HEK293T (cell line): ENCODE measurements at regions not wholly inside any gene's neighbourhood (a gene's known extent, or its start where the extent isn't known, plus 50 kb on each side); places are given as distances from the start of the nearest gene placed in this dataset.

Source experiments
- CTCF ChIA-PET: fragments of 350-600 bp; formaldehyde crosslinking; extraction: SDS; loops from one replicate; lab custom pipeline; 2021; ENCODE audit warnings: antibody characterized with exemption, inconsistent platforms; lab: Yijun Ruan, JAX
- POLR2A ChIA-PET: fragments of 350-600 bp; formaldehyde crosslinking; extraction: SDS; loops from one replicate; lab custom pipeline; 2020; ENCODE audit warnings: antibody characterized with exemption, inconsistent platforms; lab: Yijun Ruan, JAX
- DNase-seq: peaks from one replicate; pipeline ENCODE4 v3.0.0; 2012; ENCODE audit warnings: mixed read lengths; ENCODE audit errors: extremely low spot score
- ARNT ChIP-seq: fragments of 450-650 bp; IDR thresholded peaks from 2 replicates; pipeline ENCODE4 v1.6.1; 2017; ENCODE audit warnings: mild to moderate bottlenecking
- BHLHE40 ChIP-seq: fragments of 450-650 bp; IDR thresholded peaks from 2 replicates; pipeline ENCODE4 v1.6.1; 2016; ENCODE audit warnings: mild to moderate bottlenecking, moderate library complexity, borderline replicate concordance
- CTBP1 ChIP-seq: fragments of 450-650 bp; IDR thresholded peaks from 2 replicates; pipeline ENCODE4 v1.6.1; 2016; ENCODE audit warnings: borderline replicate concordance
- ELF4 ChIP-seq: fragments of 450-650 bp; IDR thresholded peaks from 2 replicates; pipeline ENCODE4 v1.6.1; 2017; ENCODE audit warnings: antibody characterized with exemption
- FOXA1 ChIP-seq: fragments of 450-650 bp; IDR thresholded peaks from 2 replicates; pipeline ENCODE4 v1.6.1; 2016; ENCODE audit warnings: mild to moderate bottlenecking
- FOXK2 ChIP-seq: fragments of 450-650 bp; IDR thresholded peaks from 2 replicates; pipeline ENCODE4 v1.6.1; 2016; ENCODE audit warnings: mild to moderate bottlenecking
- FOXM1 ChIP-seq: fragments of 450-650 bp; IDR thresholded peaks from 2 replicates; pipeline ENCODE4 v1.6.1; 2017; ENCODE audit warnings: mild to moderate bottlenecking, borderline replicate concordance
- HDGF ChIP-seq: fragments of 450-650 bp; IDR thresholded peaks from 2 replicates; pipeline ENCODE4 v1.6.1; 2017; ENCODE audit warnings: antibody characterized with exemption, borderline replicate concordance
- L3MBTL2 ChIP-seq: fragments of 450-650 bp; conservative IDR thresholded peaks from 2 replicates; pipeline ENCODE4 v1.6.1; 2016; ENCODE audit warnings: mild to moderate bottlenecking
- LEF1 ChIP-seq: fragments of 450-650 bp; IDR thresholded peaks from 2 replicates; pipeline ENCODE4 v1.6.1; 2017; ENCODE audit warnings: mild to moderate bottlenecking, borderline replicate concordance
- NFRKB ChIP-seq: fragments of 450-650 bp; IDR thresholded peaks from 2 replicates; pipeline ENCODE4 v1.6.1; 2016; ENCODE audit warnings: mild to moderate bottlenecking, moderate library complexity
- PKNOX1 ChIP-seq: fragments of 450-650 bp; IDR thresholded peaks from 2 replicates; pipeline ENCODE4 v1.6.1; 2016
- SP1 ChIP-seq: fragments of 450-650 bp; IDR thresholded peaks from 2 replicates; pipeline ENCODE4 v1.6.1; 2017
- SUZ12 ChIP-seq: fragments of 450-650 bp; IDR thresholded peaks from 2 replicates; pipeline ENCODE4 v1.6.1; 2016; ENCODE audit warnings: mild to moderate bottlenecking
- TARDBP ChIP-seq: fragments of 450-650 bp; IDR thresholded peaks from 2 replicates; pipeline ENCODE4 v1.6.1; 2016
- ZNF384 ChIP-seq: fragments of 450-650 bp; IDR thresholded peaks from 2 replicates; pipeline ENCODE4 v1.6.1; 2016

- no peak for DNase-seq
- TF ChIP-seq NFRKB (no peak), TARDBP (no peak), FOXA1 (no peak), ZNF384 (no peak), BHLHE40 (no peak), ELF4 (no peak), PKNOX1 (no peak), L3MBTL2 (no peak), CTBP1 (no peak), ARNT (no peak), HDGF (no peak), SP1 (no peak), SUZ12 (no peak), LEF1 (no peak), FOXM1 (no peak), FOXK2 (no peak)
- ChIA-PET POLR2A (interaction anchor here (0.6 kb wide), 1 partner anchor 611 kb away, joined by 4 read pairs; no protein-coding TSS in a partner anchor), CTCF (interaction anchor here (0.7 kb wide), 1 partner anchor 1485 kb away, joined by 3 read pairs; no protein-coding TSS in a partner anchor)
These were observed 489.5 kb upstream of the JARID2 start for GRCh38 chr6:14756340-14756739.

- POLR2A ChIA-PET = no interaction called here
- TF ChIP-seq FOXM1 (no peak), NFRKB (no peak), ARNT (no peak), L3MBTL2 (no peak), TARDBP (no peak), HDGF (no peak), ELF4 (no peak), LEF1 (no peak), ZNF384 (no peak), FOXK2 (no peak), SP1 (no peak), PKNOX1 (no peak), BHLHE40 (no peak), SUZ12 (no peak)
- DNase-seq = no peak
- CTCF ChIA-PET = interaction anchor here (0.7 kb wide), 1 partner anchor 1484 kb away, joined by 3 read pairs; no protein-coding TSS in a partner anchor
These were observed 488.9 kb upstream of the JARID2 start for GRCh38 chr6:14757014-14757413.

- CTCF ChIA-PET = no interaction called here
- TF ChIP-seq BHLHE40 (no peak), HDGF (no peak), FOXK2 (no peak), FOXA1 (no peak), CTBP1 (no peak), NFRKB (no peak), ZNF384 (no peak), SUZ12 (no peak), LEF1 (no peak), L3MBTL2 (no peak), ARNT (no peak)
- POLR2A ChIA-PET = no interaction called here
- DNase-seq = no peak
These were observed 488.5 kb upstream of the JARID2 start for GRCh38 chr6:14757418-14757817.

- ChIA-PET CTCF (no interaction called here), POLR2A (no interaction called here)
- TF ChIP-seq FOXM1 (no peak), ELF4 (no peak), ZNF384 (no peak)
- no peak for DNase-seq
These were observed 487.3 kb upstream of the JARID2 start for GRCh38 chr6:14758421-14759081.

GRCh38 chr6:14759976-14760672 is 485.7 kb upstream of the JARID2 start:
- TF ChIP-seq ELF4 (no peak), FOXA1 (no peak), BHLHE40 (no peak), ZNF384 (no peak), FOXM1 (no peak), FOXK2 (no peak), NFRKB (no peak), HDGF (no peak), ARNT (no peak), LEF1 (no peak), PKNOX1 (no peak), SP1 (no peak), L3MBTL2 (no peak), TARDBP (no peak)
- POLR2A ChIA-PET = no interaction called here
- CTCF ChIA-PET = no interaction called here
- DNase-seq = no peak

GRCh38 chr6:14762077-14762476 is 483.8 kb upstream of the JARID2 start:
- DNase-seq = no peak
- TF ChIP-seq L3MBTL2 = no peak
- no peak for TF ChIP-seq NFRKB
- TF ChIP-seq FOXM1 = no peak
- no peak for TF ChIP-seq FOXK2
- TF ChIP-seq LEF1 = no peak
- TF ChIP-seq ZNF384 = no peak
- TF ChIP-seq ELF4 = no peak
- TF ChIP-seq CTBP1 = no peak
- no peak for TF ChIP-seq ARNT
- no peak for TF ChIP-seq SUZ12
- TF ChIP-seq PKNOX1 = no peak
- POLR2A ChIA-PET = interaction anchor here (0.6 kb wide), 1 partner anchor 123 kb away, joined by 3 read pairs; no protein-coding TSS in a partner anchor
- CTCF ChIA-PET = no interaction called here
